ENCODE measurements at regions not wholly inside any gene's neighbourhood (a gene's known extent, or its start where the extent isn't known, plus 50 kb on each side); places are given as distances from the start of the nearest gene placed in this dataset.

GRCh38 chrX:1870421-1870820, 255.6 kb downstream of the ASMT start:
- Histone ChIP-seq H3K36me3 (no peaks in the 10 kb centered on the region), H3K27ac (no peak overlapping the region), H3K9me3 (no peaks in the 10 kb centered on the region), H3K4me1 (no peaks in the 10 kb centered on the region), H3K27me3 (no peaks in the 10 kb centered on the region), H3K4me3 (no peak overlapping the region)
- TF ChIP-seq CTCF (IDR thresholded peaks at IDR 0.05), result no peak
- DNase-seq (ENCODE audit: low spot score), result no peak

- Histone ChIP-seq H3K36me3 (no peaks in the 10 kb centered on the region), H3K27ac (no peak overlapping the region)
Observed at GRCh38 chrX:1871887-1872286, 257.0 kb downstream of the ASMT start.

GRCh38 chrX:1873671-1874070, 258.8 kb downstream of the ASMT start:
- no peak for TF ChIP-seq CTCF (IDR thresholded peaks at IDR 0.05)
- Histone ChIP-seq H3K36me3 (no peaks in the 10 kb centered on the region), H3K4me1 (no peaks in the 10 kb centered on the region), H3K27me3 (no peaks in the 10 kb centered on the region), H3K9me3 (no peaks in the 10 kb centered on the region), H3K4me3 (no peak overlapping the region), H3K27ac (no peak overlapping the region)
- DNase-seq (ENCODE audit: low spot score), result no peak

More at GRCh38 chrX:1871887-1872286, 257.0 kb downstream of the ASMT start:
- no peaks in the 10 kb centered on the region for H3K27me3 ChIP-seq
- no peak for TF ChIP-seq CTCF (IDR thresholded peaks at IDR 0.05)
- no peaks in the 10 kb centered on the region for H3K4me1 ChIP-seq
- H3K9me3 ChIP-seq, result no peaks in the 10 kb centered on the region
- H3K4me3 ChIP-seq, result no peak overlapping the region
- no peak for DNase-seq (ENCODE audit: low spot score)

- no peak for DNase-seq (ENCODE audit: low spot score)
- Histone ChIP-seq H3K27me3 (no peaks in the 10 kb centered on the region), H3K9me3 (no peaks in the 10 kb centered on the region), H3K4me1 (no peaks in the 10 kb centered on the region), H3K36me3 (no peaks in the 10 kb centered on the region), H3K4me3 (no peak overlapping the region), H3K27ac (no peak overlapping the region)
- no peak for TF ChIP-seq CTCF (IDR thresholded peaks at IDR 0.05)
Observed at GRCh38 chrX:1874416-1874815, 259.6 kb downstream of the ASMT start.

GRCh38 chrX:1874899-1875298, 260.0 kb downstream of the ASMT start:
- H3K4me1 ChIP-seq, result no peaks in the 10 kb centered on the region
- H3K27me3 ChIP-seq, result no peaks in the 10 kb centered on the region
- H3K4me3 ChIP-seq, result no peak overlapping the region
- DNase-seq (ENCODE audit: low spot score), result no peak
- H3K9me3 ChIP-seq, result no peaks in the 10 kb centered on the region
- no peaks in the 10 kb centered on the region for H3K36me3 ChIP-seq
- TF ChIP-seq CTCF (IDR thresholded peaks at IDR 0.05), result no peak
- no peak overlapping the region for H3K27ac ChIP-seq

GRCh38 chrX:1876041-1876440, 261.2 kb downstream of the ASMT start:
- no peak for DNase-seq (ENCODE audit: low spot score)
- Histone ChIP-seq H3K27ac (no peak overlapping the region), H3K9me3 (no peaks in the 10 kb centered on the region), H3K4me1 (no peaks in the 10 kb centered on the region), H3K4me3 (no peak overlapping the region), H3K27me3 (no peaks in the 10 kb centered on the region), H3K36me3 (no peaks in the 10 kb centered on the region)
- no peak for TF ChIP-seq CTCF (IDR thresholded peaks at IDR 0.05)
